SIG-M5 treated with dmso at 0.1 percent for 504 hours (cell line): ENCODE measurements at regions not wholly inside any gene's neighbourhood (a gene's known extent, or its start where the extent isn't known, plus 50 kb on each side); places are given as distances from the start of the nearest gene placed in this dataset.

Experiments
- DNase-seq: peaks from one replicate; lab custom pipeline; 2025; ENCODE audit not compliant: unreplicated experiment; lab: John Stamatoyannopoulos, UW

GRCh38 chr14:29108908-29109307 lies 342.3 kb downstream of the FOXG1 start:
- DNase-seq = no peak

- DNase-seq = no peak
Measured at GRCh38 chr14:29109589-29109988, 343.0 kb downstream of the FOXG1 start.

GRCh38 chr14:29111554-29111953 lies 345.0 kb downstream of the FOXG1 start:
- no peak for DNase-seq

GRCh38 chr14:29123017-29123416 lies 356.4 kb downstream of the FOXG1 start:
- DNase-seq = no peak

- DNase-seq = no peak
Measured at GRCh38 chr14:29126361-29126760, 359.8 kb downstream of the FOXG1 start.

GRCh38 chr14:29126865-29127264 lies 360.3 kb downstream of the FOXG1 start:
- DNase-seq = no peak

GRCh38 chr14:29140016-29140415 lies 373.4 kb downstream of the FOXG1 start:
- no peak for DNase-seq

- DNase-seq = no peak
Measured at GRCh38 chr14:29144621-29145020, 378.0 kb downstream of the FOXG1 start.

GRCh38 chr14:29148221-29148620 lies 381.6 kb downstream of the FOXG1 start:
- DNase-seq = no peak

GRCh38 chr14:29149798-29150197 lies 383.2 kb downstream of the FOXG1 start:
- no peak for DNase-seq

GRCh38 chr14:29150659-29151058 lies 384.1 kb downstream of the FOXG1 start:
- DNase-seq = no peak

GRCh38 chr14:29156096-29156495 lies 389.5 kb downstream of the FOXG1 start:
- no peak for DNase-seq

GRCh38 chr14:29161593-29161992 lies 395.0 kb downstream of the FOXG1 start:
- no peak for DNase-seq

- no peak for DNase-seq
Measured at GRCh38 chr14:29163109-29163508, 396.5 kb downstream of the FOXG1 start.

- no peak for DNase-seq
Measured at GRCh38 chr14:29165431-29165830, 398.8 kb downstream of the FOXG1 start.

- DNase-seq = no peak
Measured at GRCh38 chr14:29166507-29166906, 399.9 kb downstream of the FOXG1 start.

- DNase-seq = no peak
Measured at GRCh38 chr14:29168149-29168548, 401.6 kb downstream of the FOXG1 start.

- DNase-seq = no peak
Measured at GRCh38 chr14:29169408-29169807, 402.8 kb downstream of the FOXG1 start.

- no peak for DNase-seq
Measured at GRCh38 chr14:29175706-29176105, 409.1 kb downstream of the FOXG1 start.

- DNase-seq = no peak
Measured at GRCh38 chr14:29176876-29177275, 410.3 kb downstream of the FOXG1 start.

GRCh38 chr14:29178971-29179370 lies 412.4 kb downstream of the FOXG1 start:
- DNase-seq = no peak

- no peak for DNase-seq
Measured at GRCh38 chr14:29191092-29191491, 424.5 kb downstream of the FOXG1 start.

- DNase-seq = no peak
Measured at GRCh38 chr14:29197557-29197956, 431.0 kb downstream of the FOXG1 start.

GRCh38 chr14:29205658-29206057 lies 439.1 kb downstream of the FOXG1 start:
- DNase-seq = no peak
